H9 (cell line): ENCODE measurements at regions not wholly inside any gene's neighbourhood (a gene's known extent, or its start where the extent isn't known, plus 50 kb on each side); places are given as distances from the start of the nearest gene placed in this dataset.

ENCODE experiments used
- DNase-seq: peaks from one replicate; pipeline ENCODE4 v3.0.0-alpha.2; 2017
- H2AFZ ChIP-seq: one replicate; pipeline ENCODE4 v1.6.1; 2013; ENCODE audit warnings: mild to moderate bottlenecking, low read length, control low read depth, moderate library complexity
- H2AK5ac ChIP-seq: 2 replicates; pipeline ENCODE4 v1.6.1; 2013; ENCODE audit warnings: low read length, control low read depth, mixed read lengths; ENCODE audit not compliant: insufficient read length
- H2BK120ac ChIP-seq: one replicate; pipeline ENCODE4 v1.6.1; 2013; ENCODE audit warnings: low read depth, mild to moderate bottlenecking, low read length, control low read depth, inconsistent platforms; ENCODE audit not compliant: poor library complexity, severe bottlenecking
- H2BK12ac ChIP-seq: 2 replicates; pipeline ENCODE4 v1.6.1; 2013; ENCODE audit warnings: low read length, control low read depth, mixed read lengths, low read depth; ENCODE audit not compliant: insufficient read length
- H2BK15ac ChIP-seq: 2 replicates; pipeline ENCODE4 v1.6.1; 2013; ENCODE audit warnings: low read depth, low read length, control low read depth
- H2BK20ac ChIP-seq: one replicate; pipeline ENCODE4 v1.6.1; 2013; ENCODE audit warnings: low read depth, mild to moderate bottlenecking, low read length, control low read depth, inconsistent platforms; ENCODE audit not compliant: poor library complexity, severe bottlenecking
- H2BK5ac ChIP-seq: 2 replicates; pipeline ENCODE4 v1.6.1; 2013; ENCODE audit warnings: low read length, control low read depth, mixed read lengths; ENCODE audit not compliant: insufficient read length
- H3K14ac ChIP-seq: 2 replicates; pipeline ENCODE4 v1.6.1; 2013; ENCODE audit warnings: low read length, control low read depth; ENCODE audit not compliant: insufficient read depth
- H3K18ac ChIP-seq: 2 replicates; pipeline ENCODE4 v1.6.1; 2013; ENCODE audit warnings: low read depth, mild to moderate bottlenecking, mixed read lengths, low read length, control low read depth; ENCODE audit not compliant: insufficient read length
- H3K23ac ChIP-seq: 2 replicates; pipeline ENCODE4 v1.6.1; 2013; ENCODE audit warnings: low read length, control low read depth, mixed read lengths, low read depth; ENCODE audit not compliant: insufficient read length
- H3K23me2 ChIP-seq: 2 replicates; pipeline ENCODE4 v1.6.1; 2013; ENCODE audit warnings: low read depth, mild to moderate bottlenecking, mixed read lengths, low read length, control low read depth; ENCODE audit not compliant: insufficient read length, poor library complexity, severe bottlenecking
- H3K27ac ChIP-seq: 2 replicates; pipeline ENCODE4 v1.5.1; 2013; ENCODE audit warnings: low read length, control low read depth, mixed read lengths, low read depth; ENCODE audit not compliant: insufficient read length
- H3K27me3 ChIP-seq: 2 replicates; pipeline ENCODE4 v1.6.1; 2013; ENCODE audit warnings: low read length, control low read depth, inconsistent platforms; ENCODE audit not compliant: insufficient read depth
- H3K4ac ChIP-seq: 2 replicates; pipeline ENCODE4 v1.6.1; 2013; ENCODE audit warnings: low read depth, mild to moderate bottlenecking, control low read depth, inconsistent platforms, low read length, moderate library complexity
- H3K4me1 ChIP-seq: 2 replicates; pipeline ENCODE4 v1.6.1; 2013; ENCODE audit warnings: low read length, control low read depth, inconsistent platforms; ENCODE audit not compliant: insufficient read depth
- H3K4me2 ChIP-seq: 2 replicates; pipeline ENCODE4 v1.6.1; 2013; ENCODE audit warnings: low read length, control low read depth, mixed read lengths; ENCODE audit not compliant: insufficient read length, insufficient read depth
- H3K56ac ChIP-seq: 2 replicates; pipeline ENCODE4 v1.6.1; 2013; ENCODE audit warnings: low read depth, mild to moderate bottlenecking, mixed read lengths, low read length, control low read depth; ENCODE audit not compliant: insufficient read length
- H3K79me1 ChIP-seq: 2 replicates; pipeline ENCODE4 v1.6.1; 2013; ENCODE audit warnings: low read depth, mild to moderate bottlenecking, moderate library complexity, low read length, control low read depth, inconsistent platforms; ENCODE audit not compliant: insufficient read depth, poor library complexity, severe bottlenecking
- H3K79me2 ChIP-seq: 2 replicates; pipeline ENCODE4 v1.6.1; 2013; ENCODE audit warnings: low read length, control low read depth, inconsistent platforms; ENCODE audit not compliant: insufficient read depth
- H3K9ac ChIP-seq: 2 replicates; pipeline ENCODE4 v1.6.1; 2013; ENCODE audit warnings: low read length, control low read depth, mixed read lengths; ENCODE audit not compliant: insufficient read length; ENCODE audit errors: extremely low read depth
- H3K9me3 ChIP-seq: one replicate; pipeline ENCODE4 v1.6.1; 2013; ENCODE audit warnings: low read depth, low read length, inconsistent platforms; ENCODE audit not compliant: control insufficient read depth
- H3T11ph ChIP-seq: one replicate; pipeline ENCODE4 v1.6.1; 2013; ENCODE audit warnings: mild to moderate bottlenecking, low read length, control low read depth, inconsistent platforms
- H4K20me1 ChIP-seq: one replicate; pipeline ENCODE4 v1.6.1; 2013; ENCODE audit not compliant: control insufficient read depth, insufficient read length, insufficient read depth
- H4K5ac ChIP-seq: 2 replicates; pipeline ENCODE4 v1.6.1; 2013; ENCODE audit warnings: low read depth, mild to moderate bottlenecking, mixed read lengths, low read length, control low read depth; ENCODE audit not compliant: insufficient read length
- H4K8ac ChIP-seq: replicated peaks from 2 replicates; pipeline ENCODE4 v1.6.1; 2013; ENCODE audit warnings: low read length, control low read depth, mixed read lengths, low read depth; ENCODE audit not compliant: insufficient read length
- H4K91ac ChIP-seq: 2 replicates; pipeline ENCODE4 v1.6.1; 2013; ENCODE audit warnings: low read depth, mild to moderate bottlenecking, moderate library complexity, mixed read lengths, low read length, control low read depth; ENCODE audit not compliant: insufficient read length
- H3K27ac Mint-ChIP-seq, 3 experiments: 2 replicates in 2 of 3; 3 replicates in 1 of 3; pipeline ENCODE4 v1.8.0; 2020 to 2021; ENCODE audit warnings: mixed read lengths in 3 of 3, mild to moderate bottlenecking in 1 of 3, moderate library complexity in 1 of 3
- H3K27me3 Mint-ChIP-seq: 2 replicates; pipeline ENCODE4 v1.8.0; 2021; ENCODE audit warnings: low read depth, mild to moderate bottlenecking, moderate library complexity, mixed read lengths
- H3K36me3 Mint-ChIP-seq, 3 experiments: 2 replicates in 2 of 3; 3 replicates in 1 of 3; pipeline ENCODE4 v1.8.0; 2020 to 2021; ENCODE audit warnings: low read depth in 3 of 3, mixed read lengths in 3 of 3; ENCODE audit not compliant: insufficient read depth in 1 of 3
- H3K4me1 Mint-ChIP-seq, 2 experiments: 2 replicates each; pipeline ENCODE4 v1.8.0; 2020; ENCODE audit warnings: mixed read lengths in 2 of 2
- H3K4me3 Mint-ChIP-seq, 2 experiments: 2 replicates in 1 of 2; 3 replicates in 1 of 2; pipeline ENCODE4 v1.8.0; 2020 to 2021; ENCODE audit warnings: mild to moderate bottlenecking in 2 of 2, mixed read lengths in 2 of 2, moderate library complexity in 1 of 2
- H3K9me3 Mint-ChIP-seq, 2 experiments: 2 replicates in 1 of 2; 3 replicates in 1 of 2; pipeline ENCODE4 v1.8.0; 2020; ENCODE audit warnings: mild to moderate bottlenecking in 2 of 2, mixed read lengths in 2 of 2, moderate library complexity in 1 of 2
- CTCF ChIP-seq: fragments of 200-600 bp; sonication (generic); conservative IDR thresholded peaks from 3 replicates; pipeline ENCODE4 v1.8.0; 2021; ENCODE audit warnings: antibody characterized with exemption, mild to moderate bottlenecking
- WGBS: extraction: QIAGEN DNeasy Blood & Tissue Kit; methylation state at CpG from one replicate; pipeline ENCODE4 v1.1.7; 2013; ENCODE audit warnings: missing lambda C conversion rate, low lambda C conversion rate, mixed read lengths; ENCODE audit not compliant: insufficient read length; ENCODE audit errors: extremely low coverage; 5-methylcytosine and 5-hydroxymethylcytosine counted together

- Histone ChIP-seq H4K91ac (no peak overlapping the region), H3K23ac (no peak overlapping the region), H3K56ac (no peak overlapping the region), H2BK15ac (no peak overlapping the region), H2AFZ (no peak overlapping the region), H4K5ac (no peak overlapping the region), H3K79me2 (no peaks in the 10 kb centered on the region), H3K23me2 (no peaks in the 10 kb centered on the region), H3K18ac (no peak overlapping the region), H2BK120ac (no peak overlapping the region), H3K27ac (no peak overlapping the region), H3K14ac (no peak overlapping the region), H3K9me3 (no peaks in the 10 kb centered on the region), H4K8ac (no peak overlapping the region), H3K4ac (no peak overlapping the region), H2AK5ac (no peak overlapping the region), H4K20me1 (no peaks in the 10 kb centered on the region), H3K4me2 (no peak overlapping the region), H3K79me1 (no peaks in the 10 kb centered on the region), H3T11ph (no peak overlapping the region), H3K27me3 (no peaks in the 10 kb centered on the region), H2BK12ac (no peak overlapping the region), H2BK20ac (no peak overlapping the region), H2BK5ac (no peak overlapping the region), H3K4me1 (0 out of 2 replicates have a peak, but pooled peaks cover 2% of the 10 kb centered on the region), H3K9ac (no peak overlapping the region)
- WGBS: no CpG with 5 or more reads among the region's 1 CpG
- H3K27me3 Mint-ChIP-seq: no peaks in the 10 kb centered on the region
- no peaks in the 10 kb centered on the region for H3K36me3 Mint-ChIP-seq
- no peaks in the 10 kb centered on the region for H3K9me3 Mint-ChIP-seq
- H3K4me1 Mint-ChIP-seq: peaks cover 0 to 5% of the 10 kb centered on the region in 2 experiments; a peak in 2 of 4 replicates
- H3K4me3 Mint-ChIP-seq: no peak overlapping the region
- DNase-seq: no peak
- no peak overlapping the region for H3K27ac Mint-ChIP-seq
- no peak for TF ChIP-seq CTCF
These were observed 651.5 kb upstream of the RIOK2 start for GRCh38 chr5:97834561-97834960.
